A673 (cell line): ENCODE measurements at regions not wholly inside any gene's neighbourhood (a gene's known extent, or its start where the extent isn't known, plus 50 kb on each side); places are given as distances from the start of the nearest gene placed in this dataset.

Experiments
- EZH2 ChIP-seq: fragments of 200-600 bp; sonication (generic); IDR thresholded peaks from 2 replicates; pipeline ENCODE4 v1.6.1; 2017; ENCODE audit warnings: borderline replicate concordance, low read depth, mild to moderate bottlenecking, mixed read lengths, antibody characterized with exemption, low read length; ENCODE audit not compliant: poor library complexity, severe bottlenecking
- TF ChIP-seq, protein P1 (sequence below): fragments of 300-800, 200-600 bp; sonication (generic); conservative IDR thresholded peaks from 2 replicates; pipeline ENCODE4 v1.5.1; 2017; ENCODE audit warnings: low read depth, mild to moderate bottlenecking, antibody characterized with exemption, low read length, moderate library complexity, mixed read lengths

DNA sequence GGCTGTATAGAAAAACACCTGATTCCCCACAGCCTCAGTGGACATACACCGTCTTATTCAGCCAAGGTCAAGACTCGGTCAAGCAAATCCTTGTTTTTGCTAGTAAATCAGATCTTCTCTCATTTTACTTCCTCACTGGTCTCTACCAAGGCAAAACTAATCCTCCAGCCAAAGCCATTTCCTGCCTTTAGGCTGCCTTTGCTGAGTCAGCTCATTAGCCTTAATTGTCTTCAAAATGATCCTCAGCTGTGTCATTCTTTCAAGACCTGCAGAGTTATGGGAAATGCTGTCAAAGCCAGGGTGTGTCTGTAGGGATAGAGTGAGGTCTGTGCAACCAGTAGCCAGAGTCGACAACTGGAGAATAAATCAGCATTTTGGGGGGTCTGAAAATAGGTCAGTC lies 107.2 kb upstream of the FAM180A start:
- no peak for TF ChIP-seq EZH2
- TF ChIP-seq, protein P1, sequence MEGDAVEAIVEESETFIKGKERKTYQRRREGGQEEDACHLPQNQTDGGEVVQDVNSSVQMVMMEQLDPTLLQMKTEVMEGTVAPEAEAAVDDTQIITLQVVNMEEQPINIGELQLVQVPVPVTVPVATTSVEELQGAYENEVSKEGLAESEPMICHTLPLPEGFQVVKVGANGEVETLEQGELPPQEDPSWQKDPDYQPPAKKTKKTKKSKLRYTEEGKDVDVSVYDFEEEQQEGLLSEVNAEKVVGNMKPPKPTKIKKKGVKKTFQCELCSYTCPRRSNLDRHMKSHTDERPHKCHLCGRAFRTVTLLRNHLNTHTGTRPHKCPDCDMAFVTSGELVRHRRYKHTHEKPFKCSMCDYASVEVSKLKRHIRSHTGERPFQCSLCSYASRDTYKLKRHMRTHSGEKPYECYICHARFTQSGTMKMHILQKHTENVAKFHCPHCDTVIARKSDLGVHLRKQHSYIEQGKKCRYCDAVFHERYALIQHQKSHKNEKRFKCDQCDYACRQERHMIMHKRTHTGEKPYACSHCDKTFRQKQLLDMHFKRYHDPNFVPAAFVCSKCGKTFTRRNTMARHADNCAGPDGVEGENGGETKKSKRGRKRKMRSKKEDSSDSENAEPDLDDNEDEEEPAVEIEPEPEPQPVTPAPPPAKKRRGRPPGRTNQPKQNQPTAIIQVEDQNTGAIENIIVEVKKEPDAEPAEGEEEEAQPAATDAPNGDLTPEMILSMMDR, result no peak
